ENCODE measurements at regions not wholly inside any gene's neighbourhood (a gene's known extent, or its start where the extent isn't known, plus 50 kb on each side); places are given as distances from the start of the nearest gene placed in this dataset.

- TF ChIP-seq CTCF (conservative IDR thresholded peaks at IDR 0.05 in 1 of 2, IDR thresholded peaks at IDR 0.05 in 1 of 2; ENCODE audit: low read depth in 1 of 2, low read length in 2 of 2) (no peak), EZH2 (IDR thresholded peaks at IDR 0.05; ENCODE audit: low read length, missing control alignments) (no peak)
These were observed 494.2 kb upstream of the ZMIZ1 start for GRCh38 chr10:78574547-78574946.
